NCI-H1694 (cell line): ENCODE measurements at regions not wholly inside any gene's neighbourhood (a gene's known extent, or its start where the extent isn't known, plus 50 kb on each side); places are given as distances from the start of the nearest gene placed in this dataset.

Source experiments
- DNase-seq: peaks from one replicate; lab custom pipeline; 2025; lab: John Stamatoyannopoulos, UW

DNA sequence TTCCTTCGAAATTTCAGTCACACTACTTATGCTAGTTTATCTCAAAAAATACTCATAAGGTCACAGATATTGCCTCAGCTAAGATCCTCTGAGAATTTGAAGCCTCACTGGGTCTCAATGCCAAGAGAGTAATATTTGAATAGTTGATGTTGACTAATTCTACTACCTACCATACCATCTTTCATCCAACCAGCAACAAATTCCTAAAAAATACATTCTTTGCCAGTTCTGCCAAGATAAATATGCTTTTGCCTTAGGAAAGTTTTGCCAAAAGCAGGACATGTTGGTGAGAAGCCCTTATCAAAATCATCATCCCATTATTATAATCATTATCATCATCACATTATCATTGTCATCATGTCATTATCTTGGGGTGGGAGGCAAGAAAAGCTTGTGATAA is 544.6 kb upstream of the ZEB2 start:
- no peak for DNase-seq

DNA sequence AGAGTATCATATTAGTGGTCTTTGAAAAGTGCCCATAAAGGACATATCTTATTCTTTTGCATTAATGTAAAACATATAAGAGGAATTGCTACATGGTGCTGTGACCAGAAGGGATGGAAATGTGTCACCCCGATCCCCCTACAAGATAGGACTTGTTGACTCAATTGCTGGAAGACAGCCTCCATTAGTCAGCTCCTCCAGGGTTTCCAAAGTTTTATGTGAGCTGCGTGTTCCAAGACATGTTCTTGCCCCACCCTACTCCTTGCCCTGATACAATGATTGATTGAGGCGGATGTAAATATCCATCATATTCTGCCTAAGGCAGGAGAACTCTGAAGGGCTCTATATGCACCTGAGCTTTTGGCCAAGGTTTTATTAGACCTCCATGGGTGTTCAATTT is 541.0 kb upstream of the ZEB2 start:
- no peak for DNase-seq

DNA sequence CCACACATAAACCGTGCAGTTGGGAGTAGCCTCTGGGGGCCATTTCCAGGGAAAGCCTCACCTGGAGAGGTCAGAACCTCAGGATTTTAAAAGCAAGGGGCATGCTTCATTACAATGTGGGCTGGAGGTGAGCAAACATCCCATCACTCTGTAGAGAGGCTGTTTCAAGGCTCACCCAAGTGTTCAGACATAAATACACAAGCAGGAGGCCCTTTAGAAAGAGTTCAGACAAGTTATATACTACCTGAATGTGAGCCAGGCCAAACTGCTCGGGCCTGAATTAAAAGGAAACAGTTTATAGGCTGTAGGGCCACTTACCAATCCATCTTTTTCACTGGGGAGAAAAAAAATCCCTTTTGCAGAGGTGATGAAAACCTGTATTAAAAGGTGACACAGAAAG is 540.0 kb upstream of the ZEB2 start:
- DNase-seq = no peak

DNA sequence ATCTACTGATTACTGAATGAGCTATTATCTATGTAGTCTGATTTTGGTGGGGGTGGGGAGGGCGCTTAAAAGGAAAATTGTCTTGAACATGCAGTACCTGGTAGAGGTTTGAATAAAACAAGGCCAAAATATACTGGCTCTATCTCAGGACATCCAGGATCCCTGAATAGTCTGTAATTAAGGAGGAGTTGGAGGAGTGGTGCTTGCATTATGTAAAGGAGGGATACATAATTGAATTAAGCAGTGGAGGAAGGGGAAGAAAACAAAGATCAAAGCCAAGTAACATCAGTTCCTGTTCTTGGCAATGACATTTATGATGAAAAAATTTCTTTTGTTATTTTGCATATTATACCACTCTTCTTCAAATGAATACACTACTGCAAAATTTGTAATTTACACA is 539.4 kb upstream of the ZEB2 start:
- no peak for DNase-seq

DNA sequence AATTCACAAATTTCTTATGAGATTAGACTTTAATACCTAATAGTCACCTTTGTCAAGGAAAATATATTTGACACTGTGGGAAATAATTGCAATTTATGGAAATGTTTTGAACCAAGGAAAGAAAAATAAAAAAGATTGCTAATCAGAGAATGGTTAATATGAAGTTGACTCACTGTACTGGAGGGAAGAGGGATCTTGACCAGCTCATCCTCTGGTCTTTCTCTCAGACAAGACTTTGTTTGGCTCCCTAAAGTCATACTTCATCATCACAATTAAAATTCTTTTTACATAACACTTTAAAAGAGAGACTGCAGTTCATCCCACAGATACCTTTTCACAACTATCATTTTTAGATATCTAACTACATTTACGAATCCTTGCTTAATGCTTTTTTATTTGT is 538.5 kb upstream of the ZEB2 start:
- DNase-seq = no peak

DNA sequence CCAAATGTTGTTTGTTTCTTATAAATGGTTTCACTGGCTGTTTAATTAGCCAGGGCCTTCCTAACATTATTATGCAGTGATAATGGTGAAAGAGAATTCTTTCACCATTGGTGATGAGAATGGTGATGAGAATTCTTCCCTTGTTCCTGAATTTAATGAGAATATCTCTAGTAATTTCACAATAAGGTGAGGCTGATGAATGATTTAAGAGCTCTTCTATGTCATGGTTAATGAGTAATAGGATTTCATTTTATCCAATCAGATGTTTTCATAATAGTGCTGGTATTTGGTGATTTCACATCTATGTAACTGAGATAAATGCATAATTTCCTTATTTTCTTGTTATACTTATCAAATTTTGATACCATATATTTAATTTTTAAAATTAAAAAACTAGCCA is 535.7 kb upstream of the ZEB2 start:
- DNase-seq = no peak

DNA sequence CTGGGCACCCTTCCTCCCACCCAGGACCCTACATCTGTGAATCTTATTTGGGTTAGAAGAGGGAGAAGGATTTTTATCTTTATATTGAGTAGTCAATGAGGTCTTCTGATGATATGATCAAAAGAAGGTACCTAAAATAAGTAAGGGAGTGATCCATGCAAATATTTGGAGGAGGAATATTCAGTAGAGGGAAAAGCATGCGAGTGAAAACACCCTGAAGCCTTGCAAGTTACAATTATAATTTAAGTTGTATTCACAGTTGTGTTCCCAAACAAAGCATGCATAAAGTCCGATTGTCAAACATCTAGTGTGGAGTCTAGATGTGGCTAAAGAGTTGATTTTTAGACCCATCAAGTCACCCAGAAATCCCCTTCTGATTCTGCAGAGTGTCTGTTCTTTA is 530.2 kb upstream of the ZEB2 start:
- DNase-seq = no peak

DNA sequence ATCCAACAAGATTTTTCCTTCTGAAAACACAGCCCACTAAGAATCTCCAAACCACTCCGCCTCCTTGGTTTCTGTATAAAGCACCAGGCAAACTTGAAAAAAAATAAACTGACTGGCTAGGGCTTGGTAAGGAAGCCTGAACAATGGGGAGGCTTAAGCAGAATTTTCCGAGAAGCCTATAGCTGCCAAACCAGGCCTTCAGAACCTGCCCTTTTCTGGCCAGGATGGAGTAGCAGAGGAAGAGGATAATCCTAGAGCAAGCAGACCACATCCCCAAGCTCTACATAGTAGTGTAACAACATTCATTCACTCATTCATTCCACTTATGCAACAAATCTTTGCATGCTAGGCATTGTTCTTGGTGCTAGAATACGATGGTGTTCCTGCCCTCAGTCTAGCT is 529.6 kb upstream of the ZEB2 start:
- no peak for DNase-seq

DNA sequence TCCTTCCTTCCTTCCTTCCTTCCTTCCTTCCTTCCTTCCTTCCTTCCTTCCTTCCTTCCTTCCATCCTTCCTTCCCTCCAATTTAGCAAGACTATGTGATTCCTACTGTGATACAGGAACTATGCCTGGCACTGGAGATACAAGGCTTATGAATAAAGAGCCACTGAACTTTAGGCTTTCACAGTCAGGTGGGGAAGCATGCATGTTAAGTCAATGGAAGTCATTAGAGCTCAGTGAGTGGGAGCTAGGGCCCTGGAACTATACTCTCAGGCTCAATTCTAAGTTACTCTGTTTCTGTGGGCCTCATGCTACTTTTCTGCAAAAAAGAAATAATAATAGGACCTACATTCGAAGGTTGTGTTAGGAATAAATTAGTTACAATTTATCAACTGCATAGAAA is 527.6 kb upstream of the ZEB2 start:
- DNase-seq = no peak

DNA sequence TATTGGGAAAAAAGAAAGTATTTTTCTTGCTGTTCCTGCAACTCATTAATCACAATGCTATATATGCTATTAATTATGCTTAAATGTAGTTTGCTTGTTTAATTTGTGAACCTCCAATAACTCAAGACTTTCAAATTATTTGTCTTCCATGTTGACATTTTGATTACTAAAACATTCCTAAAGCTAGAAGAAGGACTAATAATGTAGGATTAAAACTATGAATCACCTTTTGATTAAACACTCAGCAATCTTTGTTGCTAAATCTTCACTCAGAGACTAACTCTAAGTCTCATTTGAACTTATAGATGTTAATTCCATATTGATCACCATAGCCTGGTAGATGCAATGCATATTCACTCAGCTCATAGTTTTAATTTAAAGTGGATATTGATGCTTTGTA is 524.6 kb upstream of the ZEB2 start:
- no peak for DNase-seq

DNA sequence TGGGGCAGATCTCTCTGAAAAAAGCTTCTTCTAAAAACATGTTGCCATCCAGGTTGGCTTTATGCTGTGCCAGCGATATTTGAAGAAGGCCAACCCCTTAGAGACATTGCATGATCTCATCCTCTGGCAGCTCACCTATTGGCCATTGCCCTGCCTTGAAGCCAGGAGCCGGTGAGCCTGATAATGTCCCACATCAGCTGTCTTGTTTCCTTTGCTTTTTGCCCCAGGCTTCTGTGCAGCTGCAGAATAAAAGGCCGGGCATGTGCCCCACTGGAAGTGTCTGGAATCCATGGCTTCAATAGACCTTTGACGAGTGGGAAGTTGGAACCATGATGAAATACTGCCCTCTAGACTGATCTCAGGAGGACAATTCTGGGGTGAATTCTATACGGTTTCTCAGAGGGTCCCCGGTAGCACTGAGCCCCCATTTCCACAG is 523.5 kb upstream of the ZEB2 start:
- no peak for DNase-seq

DNA sequence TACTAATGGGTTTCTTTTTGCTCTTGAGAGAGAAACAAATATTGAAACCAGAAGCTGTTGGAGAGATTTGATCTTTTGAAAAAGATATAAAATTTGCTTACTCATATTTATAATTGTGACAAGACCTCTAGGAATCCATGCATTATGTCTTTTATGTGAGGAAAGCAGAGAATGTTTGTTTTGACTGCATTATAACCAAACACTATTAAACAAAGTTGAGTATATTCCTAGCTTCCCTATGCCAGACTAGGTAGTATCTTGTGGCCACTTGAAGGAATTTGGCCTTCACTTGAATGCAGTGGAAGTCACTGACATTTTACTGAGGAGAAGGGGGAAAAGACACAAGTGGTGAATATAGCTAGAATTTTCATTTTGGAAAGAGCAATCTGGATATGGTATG is 521.8 kb upstream of the ZEB2 start:
- no peak for DNase-seq

DNA sequence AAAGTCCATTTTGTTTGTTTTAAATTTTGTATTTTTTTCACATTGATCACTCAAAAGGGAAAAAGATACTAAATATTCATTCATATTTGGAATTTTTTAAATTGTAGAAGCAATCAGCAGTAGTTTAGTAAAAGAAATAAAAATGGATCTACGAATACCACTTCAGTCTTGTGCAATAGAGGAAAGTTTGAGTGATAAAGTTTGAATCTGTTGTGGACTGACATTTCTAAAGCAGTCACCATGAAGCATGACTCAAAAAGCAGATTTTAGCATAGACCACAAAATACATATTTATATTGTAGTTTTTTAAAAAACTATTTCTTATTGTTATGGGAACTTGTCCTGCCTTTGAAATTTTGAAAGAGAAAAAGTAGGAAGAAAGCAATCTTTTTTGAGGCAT is 520.5 kb upstream of the ZEB2 start:
- no peak for DNase-seq

DNA sequence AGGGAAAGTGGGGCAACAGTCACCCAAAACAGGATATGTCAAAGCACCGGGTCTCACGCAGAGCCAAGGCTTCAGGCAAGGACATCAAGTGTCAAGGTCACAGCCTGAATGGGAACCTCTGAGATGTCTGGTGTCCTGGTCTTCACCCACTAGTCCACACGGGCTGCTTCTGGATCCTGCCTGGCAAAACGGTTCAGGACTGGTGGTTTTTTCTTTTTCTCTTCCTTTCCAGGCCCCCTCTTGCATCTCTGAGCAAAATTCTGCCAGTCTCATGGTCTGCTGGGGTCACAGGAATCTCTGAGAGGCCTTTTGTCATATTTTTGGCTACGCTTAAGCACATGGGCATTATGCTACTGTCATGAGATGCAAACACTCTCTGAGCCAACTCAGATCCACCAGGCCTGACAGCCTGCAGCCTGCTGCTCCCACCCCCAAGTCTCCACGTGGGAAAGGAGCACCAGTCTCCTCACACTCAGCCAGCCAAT is 518.2 kb upstream of the ZEB2 start:
- DNase-seq = no peak

DNA sequence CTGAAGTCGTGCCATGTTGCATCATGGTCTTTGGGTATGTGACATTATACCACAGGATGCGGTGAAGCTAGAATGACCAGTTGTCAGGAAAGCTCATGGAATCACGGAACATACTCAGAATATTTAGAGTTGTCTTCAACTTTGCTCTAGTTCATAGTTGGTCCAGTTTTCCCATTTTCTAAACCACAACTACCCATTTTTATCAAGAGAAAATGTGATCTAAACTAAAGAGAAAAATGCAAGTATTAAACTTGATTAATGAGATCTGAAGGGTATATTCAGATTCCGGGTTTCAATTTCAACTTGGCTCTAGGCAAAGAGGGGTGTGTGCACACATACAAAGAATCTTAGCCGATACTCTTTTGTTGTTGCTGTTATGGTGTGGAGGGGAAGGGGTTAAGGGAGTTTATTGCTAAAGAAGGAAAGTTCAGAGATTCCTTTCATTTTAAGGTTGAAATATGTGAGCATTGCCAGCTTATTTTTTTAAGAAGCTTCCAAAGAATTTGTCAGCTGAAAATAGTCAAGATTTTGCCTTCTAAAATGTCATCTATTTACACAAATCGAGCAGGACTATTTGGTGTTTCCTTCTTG is 516.6 kb upstream of the ZEB2 start:
- DNase-seq = no peak

DNA sequence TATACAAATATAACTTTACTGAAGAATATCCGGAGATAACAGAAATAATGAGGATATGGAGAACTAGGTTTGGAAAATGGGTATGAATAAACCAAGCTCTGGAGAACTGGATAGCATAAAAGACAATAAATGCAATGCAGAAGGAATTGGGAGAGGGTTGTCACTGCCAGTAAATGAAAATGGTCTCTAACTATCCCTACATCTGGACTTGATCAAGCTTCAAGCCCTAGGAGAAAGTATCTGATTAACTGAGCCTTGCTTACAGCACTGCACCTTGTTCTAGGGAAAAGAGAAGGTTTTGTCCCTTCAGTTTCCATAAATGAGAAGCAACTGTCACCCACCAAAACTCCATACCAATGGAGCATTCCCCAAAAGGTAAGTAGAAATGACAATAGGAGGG is 514.6 kb upstream of the ZEB2 start:
- no peak for DNase-seq

DNA sequence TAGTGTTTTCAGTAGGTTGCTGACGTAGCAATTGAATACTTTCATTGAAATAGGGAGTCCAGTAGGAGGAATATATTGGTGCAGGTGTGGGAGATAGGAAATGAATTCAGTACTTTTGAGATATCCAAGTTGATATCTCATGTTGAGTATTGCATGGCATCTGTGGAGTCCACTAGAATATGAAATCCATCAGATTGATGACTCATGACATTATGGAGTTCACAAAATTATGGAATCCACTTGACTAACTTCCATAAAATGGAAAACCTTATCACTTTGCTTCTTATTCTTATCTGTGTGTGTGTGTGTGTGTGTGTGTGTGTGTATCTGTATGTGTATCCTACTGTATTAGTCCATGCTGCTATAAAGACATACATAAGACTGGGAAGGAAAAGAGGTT is 513.5 kb upstream of the ZEB2 start:
- no peak for DNase-seq

DNA sequence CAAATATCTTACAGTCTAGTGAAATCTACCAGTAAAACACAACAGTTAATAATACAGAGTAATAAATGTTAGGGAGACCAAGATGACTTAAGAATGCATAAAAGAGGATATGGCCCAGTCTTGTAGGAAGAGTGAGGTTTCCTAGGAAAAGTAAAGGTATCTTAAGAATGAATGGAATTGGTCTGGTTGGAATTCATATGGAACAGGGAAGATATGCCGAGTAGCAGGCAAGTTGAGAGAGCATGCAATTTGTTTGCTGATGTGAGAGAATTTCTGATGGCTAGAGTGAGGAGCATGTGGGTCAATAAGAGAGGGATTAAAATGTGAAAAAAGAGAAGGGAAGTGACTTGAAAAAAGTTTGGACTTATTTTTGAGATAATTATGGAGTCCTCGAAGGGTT is 512.9 kb upstream of the ZEB2 start:
- no peak for DNase-seq

DNA sequence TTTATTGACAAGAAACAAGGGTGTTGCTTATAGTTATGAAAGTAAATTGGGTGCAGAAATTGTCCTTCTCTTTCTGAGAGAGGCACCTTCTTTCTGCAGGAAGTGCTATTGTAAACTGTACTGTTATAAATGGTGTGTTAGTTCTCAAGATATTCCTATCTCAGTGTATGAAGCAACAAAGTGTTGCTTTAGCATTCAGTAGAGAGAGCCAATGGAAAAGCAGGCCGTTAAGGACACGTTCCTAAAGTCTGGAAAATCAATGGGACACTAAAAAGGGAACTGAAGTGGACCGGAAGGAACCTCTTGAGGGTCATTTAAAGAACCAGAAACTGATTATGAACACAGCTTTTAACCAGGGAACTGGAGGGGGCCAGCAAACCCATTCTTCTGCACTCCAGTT is 510.0 kb upstream of the ZEB2 start:
- DNase-seq = no peak

DNA sequence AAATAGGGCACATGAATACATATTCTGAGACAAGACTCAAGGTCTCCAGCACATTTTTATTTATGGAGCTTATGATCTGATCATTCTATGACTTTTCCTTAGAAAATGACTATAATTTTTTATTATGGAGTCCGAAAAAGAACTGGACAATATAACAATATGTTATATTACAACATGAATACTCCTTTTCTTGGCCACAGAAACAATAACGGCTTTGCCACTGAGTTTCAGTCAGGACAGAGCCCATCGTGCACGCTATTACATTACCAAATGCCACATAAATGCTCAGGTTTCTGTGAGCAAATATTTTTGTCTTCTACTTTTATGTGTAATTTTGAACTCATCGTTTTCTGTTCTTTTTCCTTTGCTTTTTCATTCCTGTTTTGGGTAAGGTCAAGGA is 509.2 kb upstream of the ZEB2 start:
- DNase-seq = no peak

DNA sequence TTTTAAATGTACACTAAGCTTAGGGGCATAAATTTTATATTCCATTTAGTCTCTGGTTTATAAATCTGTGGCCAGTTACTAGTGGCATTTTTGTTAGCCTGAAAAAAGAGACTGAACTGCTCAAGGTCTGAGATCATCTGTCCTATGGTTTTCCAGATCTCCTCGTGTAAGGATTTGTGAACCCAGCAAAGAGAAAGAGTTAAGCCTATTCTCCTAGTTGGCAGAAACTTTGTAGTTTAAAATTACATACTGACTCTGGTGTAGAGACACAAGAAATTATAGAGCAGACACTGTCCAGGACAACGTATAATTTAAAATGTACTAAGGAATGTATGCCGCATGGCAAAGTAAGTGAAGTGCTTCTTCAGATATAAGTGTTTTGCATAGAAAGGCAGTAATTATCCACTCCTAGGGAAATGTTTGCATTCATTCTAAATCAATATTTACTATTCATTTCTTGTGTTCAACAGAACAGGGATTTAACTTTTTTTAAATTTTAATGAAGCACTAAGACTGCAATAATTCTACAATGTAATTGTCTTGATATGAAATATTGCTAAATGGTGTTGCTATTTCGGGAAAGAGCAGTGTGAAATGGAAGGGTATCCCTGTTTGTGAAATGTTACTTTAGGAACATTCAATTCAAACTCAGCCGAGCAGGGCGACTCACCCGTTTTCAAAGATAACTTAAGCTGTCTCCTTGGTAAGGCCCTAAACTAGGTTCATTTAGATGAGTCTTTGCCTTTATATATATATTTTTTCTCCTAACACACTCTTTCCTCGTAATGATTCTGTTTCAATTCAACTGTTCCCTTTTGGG is 508.4 kb upstream of the ZEB2 start:
- DNase-seq = no peak

DNA sequence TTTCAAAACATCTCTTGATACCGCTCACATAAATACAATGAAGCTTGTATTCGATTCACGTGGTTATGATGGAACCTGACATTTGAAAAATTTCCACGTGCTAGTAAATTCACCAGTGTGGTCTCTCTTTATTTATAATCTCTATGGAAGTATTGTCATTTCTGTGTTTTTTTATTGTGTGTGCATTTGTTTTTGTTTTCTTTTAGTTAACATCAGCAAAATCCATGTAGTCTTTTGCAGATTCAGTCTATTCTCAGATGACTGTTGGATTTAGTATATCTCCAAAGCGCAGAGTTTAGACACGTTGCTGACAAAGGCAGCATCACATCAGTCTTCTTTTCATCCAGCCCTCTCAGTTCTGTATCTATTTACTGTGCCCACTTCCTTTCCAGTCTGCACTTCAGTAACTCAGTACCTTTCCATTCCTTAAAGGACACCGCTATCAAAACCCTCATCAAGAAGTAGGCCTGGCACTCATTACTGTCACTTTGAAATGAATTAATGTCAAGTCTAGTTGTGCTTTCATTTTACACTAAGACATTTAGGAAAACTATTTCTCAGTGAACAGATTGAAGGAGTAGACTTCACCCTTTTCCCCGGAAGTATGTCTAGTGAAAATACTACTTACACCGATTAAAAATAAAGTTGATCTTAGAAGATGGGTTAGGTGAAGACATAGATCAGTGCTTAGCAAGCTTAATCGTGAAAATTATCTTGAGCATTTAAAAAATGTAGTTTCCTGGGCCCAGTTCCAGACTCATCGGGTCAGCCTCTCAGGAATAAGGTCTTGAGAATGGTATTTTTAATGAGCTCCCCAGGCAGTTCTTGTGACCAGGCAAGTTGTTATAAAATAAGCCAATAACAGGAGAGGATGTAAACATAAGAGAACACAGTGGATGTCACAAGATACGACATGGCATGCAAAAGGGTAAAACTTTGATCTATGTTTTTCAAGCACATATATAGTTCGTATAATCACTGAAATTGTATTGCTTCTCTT is 506.8 kb upstream of the ZEB2 start:
- no peak for DNase-seq

DNA sequence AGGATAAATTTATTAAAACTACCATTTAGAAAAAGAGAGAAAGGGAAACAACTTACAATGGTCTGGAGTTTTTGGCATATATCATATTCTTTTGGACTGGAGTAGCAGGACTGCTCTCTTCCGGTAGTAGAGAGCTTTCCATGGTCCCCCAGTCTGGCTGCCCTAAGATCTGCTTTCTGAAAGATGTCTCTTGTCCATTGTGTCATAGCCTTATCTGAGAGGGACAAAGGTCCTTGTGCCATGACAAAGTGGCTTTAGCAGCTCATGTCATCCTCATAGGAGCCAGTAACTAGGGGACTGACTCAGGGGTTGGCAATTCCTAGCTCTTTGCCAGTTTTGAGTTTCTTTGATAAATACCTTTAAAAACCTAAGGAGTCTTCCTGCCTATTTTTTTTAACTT is 505.5 kb upstream of the ZEB2 start:
- no peak for DNase-seq
